ENCODE measurements at regions not wholly inside any gene's neighbourhood (a gene's known extent, or its start where the extent isn't known, plus 50 kb on each side); places are given as distances from the start of the nearest gene placed in this dataset.

DNA sequence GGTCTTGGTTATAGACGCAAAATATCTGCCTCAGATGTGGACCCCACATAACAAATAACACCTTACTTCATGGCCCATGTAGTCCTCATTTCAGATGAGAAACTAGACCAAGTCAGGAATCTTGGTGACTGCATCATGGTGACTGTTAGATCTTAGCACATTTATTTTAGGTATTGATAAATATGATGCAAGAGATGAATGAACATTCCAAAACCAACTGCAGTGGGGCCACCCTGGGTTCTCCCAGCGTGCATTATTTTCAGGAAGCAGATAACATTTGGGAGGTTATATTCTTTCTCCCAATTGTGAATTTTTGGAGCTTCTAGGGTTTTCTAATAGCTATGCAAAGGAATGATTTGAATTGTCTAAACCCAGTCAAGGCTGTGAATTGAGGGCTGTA is 55.2 kb upstream of the PTGR2 start:
- TF ChIP-seq CTCF (conservative IDR thresholded peaks at IDR 0.05; ENCODE audit: low read length): no peak
- TF ChIP-seq EZH2phosphoT487 (IDR thresholded peaks at IDR 0.05; ENCODE audit: borderline replicate concordance, low read depth, low read length): no peak
